SJSA1 (cell line): ENCODE measurements at regions not wholly inside any gene's neighbourhood (a gene's known extent, or its start where the extent isn't known, plus 50 kb on each side); places are given as distances from the start of the nearest gene placed in this dataset.

Experiments
- DNase-seq, 2 experiments: peaks; one replicate each; pipeline ENCODE4 v3.0.0-alpha.2; 2015 to 2020; ENCODE audit warnings: low spot score in 2 of 2, low read depth in 1 of 2
- H3K27ac ChIP-seq: fragments of 250-450 bp; sonication (Bioruptor Pico); 2 replicates; pipeline ENCODE4 v1.5.1; 2020; ENCODE audit warnings: mild to moderate bottlenecking, moderate library complexity
- H3K27me3 ChIP-seq: fragments of 250-450 bp; sonication (Bioruptor Pico); replicated peaks from 2 replicates; pipeline ENCODE4 v1.5.1; 2020; ENCODE audit warnings: mild to moderate bottlenecking, moderate library complexity
- H3K36me3 ChIP-seq: fragments of 250-450 bp; sonication (Bioruptor Pico); 2 replicates; pipeline ENCODE4 v1.5.1; 2020; ENCODE audit warnings: mild to moderate bottlenecking
- H3K4me1 ChIP-seq: fragments of 250-450 bp; sonication (Bioruptor Pico); replicated peaks from 2 replicates; pipeline ENCODE4 v1.6.1; 2021; ENCODE audit warnings: mild to moderate bottlenecking
- H3K4me3 ChIP-seq: fragments of 250-450 bp; sonication (Bioruptor Pico); 2 replicates; pipeline ENCODE4 v1.5.1; 2020; ENCODE audit warnings: mild to moderate bottlenecking
- H3K9me3 ChIP-seq: fragments of 250-450 bp; sonication (Bioruptor Pico); replicated peaks from 2 replicates; pipeline ENCODE4 v1.5.1; 2020; ENCODE audit warnings: mild to moderate bottlenecking

DNA sequence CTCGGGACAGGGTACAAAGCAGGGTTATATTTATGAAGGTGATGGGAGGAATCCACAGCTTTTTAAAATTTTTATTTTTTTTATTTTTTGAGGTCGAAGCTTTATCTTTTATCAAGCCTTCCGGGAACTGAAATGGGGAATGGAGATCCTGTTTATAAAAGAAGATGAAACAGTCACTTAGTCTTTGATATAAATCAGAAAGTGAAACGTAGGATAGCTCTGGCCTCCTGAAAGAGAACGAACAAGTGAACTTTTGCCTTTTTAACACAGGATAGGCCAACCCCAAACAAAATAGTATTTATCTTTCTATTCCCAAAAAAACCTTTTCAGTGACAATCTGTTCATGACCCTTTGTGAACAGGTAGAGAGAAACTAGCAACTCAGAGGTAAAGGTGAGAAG is 634.0 kb upstream of the LMCD1 start:
- no peak overlapping the region for H3K27ac ChIP-seq
- H3K9me3 ChIP-seq, result no peaks in the 10 kb centered on the region
- no peaks in the 10 kb centered on the region for H3K36me3 ChIP-seq
- H3K4me3 ChIP-seq, result no peak overlapping the region
- no peaks in the 10 kb centered on the region for H3K27me3 ChIP-seq
- no peak for DNase-seq
- no peaks in the 10 kb centered on the region for H3K4me1 ChIP-seq

DNA sequence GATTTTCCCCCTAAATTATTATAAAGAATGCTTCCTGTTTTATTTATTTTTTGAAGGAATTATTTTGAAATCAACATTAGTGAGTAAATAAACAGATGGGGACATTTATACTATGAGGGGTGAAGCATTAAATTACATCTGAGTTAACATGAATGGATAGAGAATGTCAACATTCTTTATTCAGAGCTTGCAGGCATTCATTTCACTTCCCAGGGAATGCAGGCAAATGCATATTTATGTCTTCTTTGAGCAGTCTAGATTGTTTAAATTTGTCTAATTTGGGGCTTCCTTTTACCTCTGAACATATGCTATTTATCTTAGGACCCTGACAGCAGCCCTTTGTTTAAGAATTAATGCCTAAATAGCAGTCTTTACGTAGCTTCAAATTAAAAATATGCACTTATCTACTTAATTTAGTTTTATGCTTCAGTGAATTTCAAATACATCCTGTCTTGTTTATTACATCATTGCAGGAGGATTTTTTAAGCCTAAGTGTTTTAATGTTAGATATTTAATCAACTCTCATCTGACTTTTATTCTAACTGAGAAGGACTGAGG is 630.5 kb upstream of the LMCD1 start:
- Histone ChIP-seq H3K36me3 (no peaks in the 10 kb centered on the region), H3K27me3 (no peaks in the 10 kb centered on the region), H3K27ac (no peak overlapping the region), H3K4me3 (no peak overlapping the region), H3K4me1 (no peaks in the 10 kb centered on the region), H3K9me3 (no peaks in the 10 kb centered on the region)
- DNase-seq, result no peak

DNA sequence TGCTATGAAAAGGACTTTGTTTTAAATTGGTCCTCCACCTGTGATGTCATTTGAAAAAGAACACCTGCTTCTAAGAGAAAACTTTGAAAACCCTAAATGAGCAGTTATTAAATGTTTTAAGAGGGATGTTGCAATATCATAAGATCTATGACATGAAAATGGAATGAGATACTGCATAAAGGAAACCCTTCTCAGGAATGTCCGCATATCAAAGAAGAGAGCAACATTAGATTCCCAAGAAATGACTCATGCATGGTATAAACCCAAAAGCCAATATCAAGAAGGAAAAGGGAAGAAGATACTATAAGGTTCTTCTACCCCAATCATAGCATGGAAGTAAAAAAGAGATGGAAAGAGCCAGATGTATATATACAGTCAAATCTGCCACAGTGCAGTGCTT is 627.5 kb upstream of the LMCD1 start:
- H3K36me3 ChIP-seq, result no peaks in the 10 kb centered on the region
- no peak overlapping the region for H3K27ac ChIP-seq
- H3K27me3 ChIP-seq, result no peaks in the 10 kb centered on the region
- no peaks in the 10 kb centered on the region for H3K4me1 ChIP-seq
- no peak overlapping the region for H3K4me3 ChIP-seq
- DNase-seq, result no peak
- H3K9me3 ChIP-seq, result no peaks in the 10 kb centered on the region

DNA sequence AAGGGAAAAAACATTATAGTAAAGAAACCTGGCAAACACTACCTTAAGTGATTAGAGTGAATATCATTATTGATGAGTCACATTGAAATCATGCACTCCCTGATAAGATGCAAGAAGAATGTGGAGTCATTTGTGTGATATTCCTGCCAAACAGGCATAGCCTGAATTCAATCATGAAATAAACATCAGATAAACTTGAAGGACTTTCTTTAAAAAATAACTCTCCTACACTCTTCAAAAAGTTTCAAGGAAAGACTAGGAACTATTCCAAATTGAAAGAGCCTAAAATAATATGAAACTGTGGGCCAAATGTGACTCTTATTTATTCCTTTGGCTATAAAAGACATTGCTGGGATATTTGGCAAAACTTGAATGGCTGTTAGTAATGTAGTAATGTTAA is 625.7 kb upstream of the LMCD1 start:
- no peak overlapping the region for H3K4me3 ChIP-seq
- H3K27ac ChIP-seq, result no peak overlapping the region
- H3K9me3 ChIP-seq, result no peaks in the 10 kb centered on the region
- H3K4me1 ChIP-seq, result no peaks in the 10 kb centered on the region
- DNase-seq, result no peak
- H3K27me3 ChIP-seq, result no peaks in the 10 kb centered on the region
- no peaks in the 10 kb centered on the region for H3K36me3 ChIP-seq

DNA sequence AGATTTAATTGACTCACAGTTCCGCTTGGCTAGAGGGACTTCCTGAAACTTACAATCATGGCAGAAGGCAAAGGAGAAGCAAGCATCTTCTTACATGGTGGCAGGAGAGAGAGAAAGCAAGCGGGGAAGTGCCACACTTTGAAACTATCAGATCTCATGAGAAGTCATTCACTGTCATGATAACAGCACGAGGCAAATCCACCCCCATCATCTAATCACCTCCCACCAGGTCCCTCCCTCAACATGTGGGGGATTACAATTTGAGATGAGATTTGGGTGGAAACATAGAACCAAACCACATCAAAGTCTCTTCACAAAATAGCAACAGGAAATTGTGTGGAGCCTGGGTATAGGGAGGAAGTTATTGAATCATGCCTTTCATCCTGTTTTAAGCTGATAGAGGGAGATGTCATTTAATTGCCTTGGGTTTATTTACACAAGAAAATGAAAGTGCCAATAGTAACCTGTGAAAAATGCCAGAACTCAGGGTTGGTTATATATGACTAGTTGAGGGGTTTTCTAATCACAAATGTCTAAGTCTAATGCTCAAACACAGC is 624.8 kb upstream of the LMCD1 start:
- Histone ChIP-seq H3K36me3 (no peaks in the 10 kb centered on the region), H3K27me3 (no peaks in the 10 kb centered on the region), H3K27ac (no peak overlapping the region), H3K9me3 (no peaks in the 10 kb centered on the region), H3K4me1 (no peaks in the 10 kb centered on the region), H3K4me3 (no peak overlapping the region)
- DNase-seq, result no peak

DNA sequence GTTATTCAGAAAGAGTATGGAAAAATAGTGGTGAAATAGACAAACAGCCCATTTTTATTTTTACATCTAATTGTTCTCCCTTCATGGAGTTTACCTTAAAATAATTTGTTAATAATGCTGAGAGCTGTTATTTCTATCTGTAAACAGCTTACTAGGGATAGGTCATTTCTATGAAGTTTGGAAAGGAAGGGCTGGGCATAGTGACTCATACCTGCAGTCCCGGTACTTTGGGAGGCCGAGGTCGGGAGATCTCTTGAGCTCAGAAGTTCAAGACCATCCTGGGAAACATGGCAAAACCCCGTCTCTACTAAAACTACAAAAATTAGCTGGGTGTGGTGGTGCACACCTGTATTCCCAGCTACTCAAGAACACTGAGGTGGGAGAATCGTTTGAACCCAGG is 624.3 kb upstream of the LMCD1 start:
- no peaks in the 10 kb centered on the region for H3K4me1 ChIP-seq
- H3K4me3 ChIP-seq, result no peak overlapping the region
- DNase-seq, result no peak
- H3K27ac ChIP-seq, result no peak overlapping the region
- H3K9me3 ChIP-seq, result no peaks in the 10 kb centered on the region
- H3K36me3 ChIP-seq, result no peaks in the 10 kb centered on the region
- H3K27me3 ChIP-seq, result no peaks in the 10 kb centered on the region

DNA sequence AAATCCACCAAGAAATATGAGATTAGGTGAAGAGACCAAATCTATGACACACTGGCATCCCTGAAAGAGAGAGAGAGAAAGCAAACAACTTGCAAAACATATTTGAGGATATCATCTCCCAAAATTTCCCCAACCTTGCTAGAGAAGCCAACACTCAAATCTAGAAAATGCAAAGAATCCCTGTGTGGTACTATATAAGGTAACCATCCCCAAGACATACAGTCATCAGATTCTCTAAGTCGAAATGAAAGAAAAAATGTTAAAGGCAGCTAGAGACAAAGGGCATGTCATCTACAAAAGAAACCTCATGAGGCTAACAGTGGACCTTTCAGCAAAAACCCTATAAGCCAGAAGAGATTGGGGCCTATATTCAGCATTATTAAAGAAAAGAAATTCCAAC is 622.1 kb upstream of the LMCD1 start:
- no peak for DNase-seq
- no peaks in the 10 kb centered on the region for H3K4me1 ChIP-seq
- no peaks in the 10 kb centered on the region for H3K27me3 ChIP-seq
- no peak overlapping the region for H3K27ac ChIP-seq
- H3K9me3 ChIP-seq, result no peaks in the 10 kb centered on the region
- H3K4me3 ChIP-seq, result no peak overlapping the region
- no peaks in the 10 kb centered on the region for H3K36me3 ChIP-seq

DNA sequence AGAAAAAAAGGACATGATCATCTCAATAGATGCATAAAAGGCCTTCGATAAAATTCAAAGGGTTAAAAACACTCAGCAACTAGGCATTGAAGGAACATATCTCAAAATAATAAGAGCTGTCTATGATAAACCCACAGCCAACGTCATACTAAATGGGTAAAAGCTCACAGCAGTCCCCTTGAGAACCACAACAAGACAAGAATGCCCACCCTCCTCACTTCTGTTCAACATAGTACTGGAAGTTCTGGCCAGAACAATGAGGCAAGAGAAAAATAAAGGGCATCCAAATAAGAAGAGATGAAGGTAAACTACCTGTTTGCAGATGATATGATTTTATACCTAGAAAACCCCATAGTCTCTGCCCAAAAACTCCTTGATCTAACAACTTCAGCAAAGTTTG is 619.7 kb upstream of the LMCD1 start:
- Histone ChIP-seq H3K9me3 (no peaks in the 10 kb centered on the region), H3K4me3 (no peak overlapping the region), H3K36me3 (no peaks in the 10 kb centered on the region), H3K27ac (no peak overlapping the region), H3K4me1 (no peaks in the 10 kb centered on the region), H3K27me3 (no peaks in the 10 kb centered on the region)
- DNase-seq, result no peak

DNA sequence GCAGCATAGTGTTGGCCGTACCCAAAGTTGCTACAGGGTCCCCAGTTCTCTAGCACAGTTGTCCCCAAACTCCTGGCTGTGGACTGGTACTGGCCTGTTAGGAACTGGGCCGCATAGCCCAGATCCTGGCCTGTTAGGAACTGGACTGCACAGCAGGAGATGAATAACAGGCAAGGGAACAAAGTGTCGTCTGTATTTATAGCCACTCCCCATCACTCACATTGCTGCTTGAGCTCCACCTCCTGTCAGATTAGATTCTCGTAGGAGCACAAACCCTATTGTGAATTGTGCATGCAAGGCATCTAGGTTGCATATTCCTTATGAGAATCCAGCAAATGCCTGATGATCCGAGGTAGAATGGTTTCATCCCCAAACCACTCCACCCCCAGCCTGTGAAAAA is 604.0 kb upstream of the LMCD1 start:
- Histone ChIP-seq H3K9me3 (no peaks in the 10 kb centered on the region), H3K27ac (no peak overlapping the region), H3K4me1 (no peaks in the 10 kb centered on the region), H3K27me3 (no peaks in the 10 kb centered on the region), H3K36me3 (no peaks in the 10 kb centered on the region), H3K4me3 (no peak overlapping the region)
- DNase-seq, result no peak

DNA sequence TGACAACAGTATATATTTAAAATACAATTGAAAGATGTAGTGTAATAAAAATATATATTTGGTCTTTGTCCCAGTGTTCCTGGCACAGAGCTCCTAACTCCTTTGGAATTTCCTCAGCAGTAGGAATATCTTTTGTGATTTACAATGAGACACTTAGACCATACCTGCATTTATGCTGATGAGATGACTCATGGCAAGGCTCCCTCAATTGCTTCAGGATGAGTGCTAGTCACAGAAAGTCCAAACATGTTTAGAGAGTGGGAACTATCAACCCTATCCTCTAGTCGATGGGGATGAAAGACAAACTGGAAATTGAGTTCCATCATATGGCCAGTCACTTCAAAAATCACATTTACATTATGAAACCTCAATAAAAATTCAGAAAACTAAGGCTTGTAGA is 588.3 kb upstream of the LMCD1 start:
- Histone ChIP-seq H3K9me3 (no peaks in the 10 kb centered on the region), H3K27me3 (no peaks in the 10 kb centered on the region), H3K36me3 (no peaks in the 10 kb centered on the region), H3K4me1 (no peaks in the 10 kb centered on the region), H3K4me3 (no peak overlapping the region), H3K27ac (no peak overlapping the region)
- DNase-seq, result no peak

DNA sequence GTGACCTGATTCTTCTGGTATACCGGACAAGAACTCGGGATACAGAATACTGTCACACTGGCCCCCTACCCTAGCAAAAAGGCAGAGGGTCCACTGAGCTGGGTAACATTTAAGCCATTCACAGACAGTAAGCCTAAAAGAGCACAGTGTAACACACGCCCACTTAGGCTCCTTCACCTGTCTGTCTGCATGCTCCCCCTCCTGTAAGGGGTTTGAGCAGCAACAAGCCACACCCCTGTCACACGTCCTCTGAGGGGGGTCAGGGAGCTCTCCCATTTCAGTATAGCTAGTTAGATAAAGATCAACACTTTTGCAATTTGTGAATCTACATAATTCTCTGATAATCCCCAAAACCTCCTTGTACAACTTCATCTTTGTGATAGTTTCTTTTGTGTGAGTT is 586.3 kb upstream of the LMCD1 start:
- DNase-seq, result no peak
- H3K4me1 ChIP-seq, result no peaks in the 10 kb centered on the region
- no peaks in the 10 kb centered on the region for H3K27me3 ChIP-seq
- H3K36me3 ChIP-seq, result no peaks in the 10 kb centered on the region
- H3K27ac ChIP-seq, result no peak overlapping the region
- no peak overlapping the region for H3K4me3 ChIP-seq
- H3K9me3 ChIP-seq, result no peaks in the 10 kb centered on the region

DNA sequence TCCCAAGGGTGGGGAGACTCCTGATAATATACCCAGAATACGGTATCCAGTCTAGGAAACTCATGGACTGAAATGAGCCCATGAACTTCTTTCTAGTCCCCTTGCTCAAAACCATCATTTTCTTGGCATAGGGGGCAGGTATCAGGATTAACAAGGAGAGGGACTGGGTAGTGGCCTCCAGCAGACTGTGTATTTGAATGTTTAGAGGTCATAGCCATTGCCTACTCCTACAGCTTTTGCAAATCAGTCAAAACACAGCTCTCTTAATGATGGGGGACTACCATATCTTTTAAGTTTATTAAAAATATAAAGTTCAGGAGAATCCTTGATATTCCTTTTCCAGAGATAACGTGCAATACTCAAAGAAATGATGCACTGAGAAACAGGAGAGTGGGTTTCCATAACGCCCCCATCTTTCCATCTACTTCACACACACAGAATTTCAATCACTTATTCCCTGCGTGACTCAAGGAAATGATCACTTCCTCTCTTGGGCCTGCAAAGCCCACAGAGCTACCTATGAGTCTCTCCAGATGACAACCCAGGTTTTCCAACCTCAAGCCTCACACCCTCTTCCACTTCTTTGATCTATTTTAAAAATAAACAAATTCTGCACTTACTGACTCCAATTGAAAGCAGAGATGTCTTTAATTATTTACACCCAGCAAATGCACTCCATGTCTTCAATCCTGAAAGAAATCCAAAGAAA is 584.0 kb upstream of the LMCD1 start:
- Histone ChIP-seq H3K9me3 (no peaks in the 10 kb centered on the region), H3K27me3 (no peaks in the 10 kb centered on the region), H3K27ac (no peak overlapping the region)

DNA sequence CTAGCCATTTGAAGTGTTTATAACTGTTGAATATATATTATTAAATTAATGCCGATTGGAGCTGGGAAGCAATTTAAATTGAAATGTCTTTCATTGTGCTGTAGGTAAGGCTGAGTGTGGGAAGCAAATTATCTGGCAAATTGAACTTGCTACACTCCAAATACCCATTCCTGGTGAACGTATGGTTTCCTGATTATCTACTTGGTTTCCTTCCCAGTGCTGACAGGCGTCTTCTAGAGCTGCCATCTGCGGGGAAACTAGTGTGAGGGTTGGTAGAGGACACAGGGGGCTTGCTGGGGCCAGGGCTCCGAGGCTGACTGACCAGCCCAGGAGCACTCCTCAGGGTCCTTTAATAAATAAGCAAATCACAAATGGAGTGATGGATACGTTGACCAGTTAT is 581.4 kb upstream of the LMCD1 start:
- Histone ChIP-seq H3K36me3 (no peaks in the 10 kb centered on the region), H3K9me3 (no peaks in the 10 kb centered on the region), H3K27me3 (no peaks in the 10 kb centered on the region), H3K4me3 (no peak overlapping the region), H3K4me1 (no peaks in the 10 kb centered on the region), H3K27ac (no peak overlapping the region)
- DNase-seq, result no peak

More for the DNA sequence above, 584.0 kb upstream of the LMCD1 start:
- H3K4me1 ChIP-seq, result no peaks in the 10 kb centered on the region
- H3K4me3 ChIP-seq, result no peak overlapping the region
- no peak for DNase-seq
- no peaks in the 10 kb centered on the region for H3K36me3 ChIP-seq

DNA sequence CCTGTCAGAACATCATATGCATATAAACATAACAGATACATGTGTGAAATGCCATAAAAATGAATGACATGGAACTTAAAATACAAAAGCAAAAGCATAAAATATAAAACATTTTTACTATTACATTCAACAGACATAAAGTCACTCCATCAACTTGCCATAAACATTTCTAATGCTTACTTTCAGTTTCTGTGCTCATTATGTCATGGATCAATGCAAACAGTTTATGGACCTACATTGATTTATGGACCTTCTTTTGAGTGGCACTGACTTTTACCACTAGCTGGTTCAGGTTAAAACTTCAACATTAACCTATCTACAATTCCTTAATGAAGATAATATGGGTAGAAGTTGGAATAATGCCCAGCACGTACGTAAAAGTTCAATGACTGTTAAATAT is 577.4 kb upstream of the LMCD1 start:
- DNase-seq, result no peak
- Histone ChIP-seq H3K27ac (no peak overlapping the region), H3K36me3 (no peaks in the 10 kb centered on the region), H3K4me3 (no peak overlapping the region), H3K4me1 (no peaks in the 10 kb centered on the region), H3K27me3 (no peaks in the 10 kb centered on the region), H3K9me3 (no peaks in the 10 kb centered on the region)

DNA sequence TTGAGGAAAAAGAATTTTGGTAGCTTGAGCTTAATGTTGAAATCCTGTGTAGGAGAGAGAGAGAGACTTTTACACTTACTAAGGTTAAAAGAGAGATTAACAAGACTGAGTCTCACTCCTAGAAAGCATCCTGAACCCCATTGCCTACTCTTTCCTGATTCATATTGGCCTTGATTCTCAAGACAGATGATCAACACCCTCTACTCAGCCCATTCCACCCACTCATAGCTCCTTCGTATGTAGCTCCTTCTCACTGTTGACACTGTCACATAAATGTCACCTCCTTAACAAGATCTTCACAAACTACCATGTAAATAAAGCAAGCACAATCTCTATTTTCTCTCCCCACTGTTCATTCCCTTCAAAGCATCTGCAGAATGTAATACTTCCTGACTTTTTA is 574.6 kb upstream of the LMCD1 start:
- no peaks in the 10 kb centered on the region for H3K9me3 ChIP-seq
- no peak overlapping the region for H3K4me3 ChIP-seq
- no peak for DNase-seq
- no peaks in the 10 kb centered on the region for H3K27me3 ChIP-seq
- no peak overlapping the region for H3K27ac ChIP-seq
- H3K4me1 ChIP-seq, result no peaks in the 10 kb centered on the region
- H3K36me3 ChIP-seq, result no peaks in the 10 kb centered on the region
